A673 (cell line): ENCODE measurements at regions not wholly inside any gene's neighbourhood (a gene's known extent, or its start where the extent isn't known, plus 50 kb on each side); places are given as distances from the start of the nearest gene placed in this dataset.
"Not testable (repeated sequence)": the region's sequence is repeated elsewhere in the genome, so short reads cannot be mapped to it uniquely, and the experiment has no call there.

Source experiments
- BruUV-seq: library from RNA; stranded (reverse); fragments of 400-500 nt; replicated peaks from 2 replicates; lab custom pipeline; 2021; lab: Mats Ljungman, UMichigan
- CTCF ChIA-PET: fragments of 300-600 bp; sonication (Branson Sonifier 250); formaldehyde crosslinking; loops from one replicate; lab custom pipeline; 2022; ENCODE audit warnings: antibody characterized with exemption; lab: Charles Lee
- POLR2A ChIA-PET: fragments of 300-600 bp; sonication (Branson Sonifier 250); formaldehyde crosslinking; loops from one replicate; lab custom pipeline; 2022; ENCODE audit warnings: antibody characterized with exemption; ENCODE audit not compliant: low non-redundant PET; lab: Charles Lee
- DNase-seq: peaks from one replicate; pipeline ENCODE4 v3.0.0-alpha.2; 2015; ENCODE audit warnings: low spot score
- H3K27ac ChIP-seq: fragments of 200-600 bp; sonication (generic); 2 replicates; pipeline ENCODE4 v1.5.1; 2016; ENCODE audit warnings: mixed run types, low read depth, mild to moderate bottlenecking, mixed read lengths, antibody characterized with exemption, low read length; ENCODE audit not compliant: poor library complexity, severe bottlenecking
- H3K27me3 ChIP-seq: fragments of 200-600 bp; sonication (generic); replicated peaks from 2 replicates; pipeline ENCODE4 v1.6.1; 2017; ENCODE audit warnings: mixed run types, low read depth, mild to moderate bottlenecking, mixed read lengths, antibody characterized with exemption, low read length; ENCODE audit not compliant: insufficient read depth, poor library complexity
- H3K36me3 ChIP-seq: fragments of 200-600 bp; sonication (generic); 2 replicates; pipeline ENCODE4 v1.6.1; 2016; ENCODE audit warnings: mixed run types, mild to moderate bottlenecking, mixed read lengths, antibody characterized with exemption, low read length; ENCODE audit not compliant: insufficient read depth, poor library complexity, severe bottlenecking
- H3K4me1 ChIP-seq: fragments of 200-600 bp; sonication (generic); 2 replicates; pipeline ENCODE4 v1.6.1; 2017; ENCODE audit warnings: mixed run types, mild to moderate bottlenecking, mixed read lengths, antibody characterized with exemption, low read length; ENCODE audit not compliant: insufficient read depth, poor library complexity, severe bottlenecking
- H3K4me3 ChIP-seq: fragments of 200-600 bp; sonication (generic); 2 replicates; pipeline ENCODE4 v1.5.1; 2016; ENCODE audit warnings: low read depth, mixed run types, mild to moderate bottlenecking, mixed read lengths, low read length; ENCODE audit not compliant: poor library complexity, severe bottlenecking
- H3K9me3 ChIP-seq: fragments of 200-600 bp; sonication (generic); 2 replicates; pipeline ENCODE4 v1.6.1; 2016; ENCODE audit warnings: mixed run types, low read depth, mild to moderate bottlenecking, mixed read lengths, antibody characterized with exemption, low read length; ENCODE audit not compliant: poor library complexity, severe bottlenecking
- EZH2 ChIP-seq: fragments of 200-600 bp; sonication (generic); IDR thresholded peaks from 2 replicates; pipeline ENCODE4 v1.6.1; 2017; ENCODE audit warnings: borderline replicate concordance, low read depth, mild to moderate bottlenecking, mixed read lengths, antibody characterized with exemption, low read length; ENCODE audit not compliant: poor library complexity, severe bottlenecking
- intact Hi-C: fragments of 100-400 bp; cut with micrococcal nuclease; formaldehyde crosslinking; loops from one replicate; pipeline ENCODE4 v1.10.0; 2022; ENCODE audit not compliant: unreplicated experiment
- TF ChIP-seq, protein P1 (sequence below): fragments of 300-800, 200-600 bp; sonication (generic); conservative IDR thresholded peaks from 2 replicates; pipeline ENCODE4 v1.5.1; 2017; ENCODE audit warnings: low read depth, mild to moderate bottlenecking, antibody characterized with exemption, low read length, moderate library complexity, mixed read lengths

DNA sequence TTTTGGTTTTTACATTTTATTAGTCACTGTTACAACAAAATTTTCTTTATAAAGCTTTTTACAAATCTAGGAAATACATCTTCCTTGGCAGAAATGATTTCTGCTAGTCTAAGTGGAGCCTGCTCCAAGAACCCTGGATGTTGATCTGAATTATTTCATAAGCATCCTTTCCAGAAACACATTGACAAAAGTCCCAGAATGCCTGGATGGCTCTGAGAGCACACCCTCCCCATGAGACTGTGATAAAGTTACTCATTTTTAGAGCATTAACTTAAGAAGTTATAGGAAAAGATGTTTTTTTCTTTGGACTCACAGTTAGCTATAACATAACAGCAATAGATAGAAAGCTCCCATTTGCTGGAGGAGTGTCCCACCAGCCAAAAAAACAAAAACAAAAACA, 559.6 kb upstream of the SPRY2 start:
- Histone ChIP-seq H3K9me3 (no peaks in the 10 kb centered on the region), H3K4me1 (no peaks in the 10 kb centered on the region), H3K27ac (no peak overlapping the region), H3K27me3 (no peaks in the 10 kb centered on the region), H3K36me3 (no peaks in the 10 kb centered on the region), H3K4me3 (no peak overlapping the region)
- no TSS peak for BruUV-seq
- TF ChIP-seq EZH2: no peak
- TF ChIP-seq, protein P1, sequence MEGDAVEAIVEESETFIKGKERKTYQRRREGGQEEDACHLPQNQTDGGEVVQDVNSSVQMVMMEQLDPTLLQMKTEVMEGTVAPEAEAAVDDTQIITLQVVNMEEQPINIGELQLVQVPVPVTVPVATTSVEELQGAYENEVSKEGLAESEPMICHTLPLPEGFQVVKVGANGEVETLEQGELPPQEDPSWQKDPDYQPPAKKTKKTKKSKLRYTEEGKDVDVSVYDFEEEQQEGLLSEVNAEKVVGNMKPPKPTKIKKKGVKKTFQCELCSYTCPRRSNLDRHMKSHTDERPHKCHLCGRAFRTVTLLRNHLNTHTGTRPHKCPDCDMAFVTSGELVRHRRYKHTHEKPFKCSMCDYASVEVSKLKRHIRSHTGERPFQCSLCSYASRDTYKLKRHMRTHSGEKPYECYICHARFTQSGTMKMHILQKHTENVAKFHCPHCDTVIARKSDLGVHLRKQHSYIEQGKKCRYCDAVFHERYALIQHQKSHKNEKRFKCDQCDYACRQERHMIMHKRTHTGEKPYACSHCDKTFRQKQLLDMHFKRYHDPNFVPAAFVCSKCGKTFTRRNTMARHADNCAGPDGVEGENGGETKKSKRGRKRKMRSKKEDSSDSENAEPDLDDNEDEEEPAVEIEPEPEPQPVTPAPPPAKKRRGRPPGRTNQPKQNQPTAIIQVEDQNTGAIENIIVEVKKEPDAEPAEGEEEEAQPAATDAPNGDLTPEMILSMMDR: no peak
- ChIA-PET CTCF (no interaction called here), POLR2A (no interaction called here)
- no peak for DNase-seq
- intact Hi-C loops: no loop called here

- intact Hi-C loops, BruUV-seq, H3K4me1 ChIP-seq, DNase-seq, H3K9me3 ChIP-seq, H3K27ac ChIP-seq, CTCF ChIA-PET, H3K4me3 ChIP-seq, POLR2A ChIA-PET, H3K27me3 ChIP-seq, H3K36me3 ChIP-seq: not testable (repeated sequence)
These were observed 556.7 kb upstream of the SPRY2 start for GRCh38 chr13:80897641-80898040.

- Histone ChIP-seq H3K4me3 (no peak overlapping the region), H3K36me3 (no peaks in the 10 kb centered on the region), H3K27me3 (no peaks in the 10 kb centered on the region), H3K4me1 (no peaks in the 10 kb centered on the region), H3K9me3 (no peaks in the 10 kb centered on the region), H3K27ac (no peak overlapping the region)
- no TSS peak for BruUV-seq
- DNase-seq: no peak
- ChIA-PET POLR2A (no interaction called here), CTCF (no interaction called here)
- intact Hi-C loops: no loop called here
- TF ChIP-seq, protein P1: no peak
- TF ChIP-seq EZH2: no peak
These were observed 554.0 kb upstream of the SPRY2 start for GRCh38 chr13:80894917-80895316.

DNA sequence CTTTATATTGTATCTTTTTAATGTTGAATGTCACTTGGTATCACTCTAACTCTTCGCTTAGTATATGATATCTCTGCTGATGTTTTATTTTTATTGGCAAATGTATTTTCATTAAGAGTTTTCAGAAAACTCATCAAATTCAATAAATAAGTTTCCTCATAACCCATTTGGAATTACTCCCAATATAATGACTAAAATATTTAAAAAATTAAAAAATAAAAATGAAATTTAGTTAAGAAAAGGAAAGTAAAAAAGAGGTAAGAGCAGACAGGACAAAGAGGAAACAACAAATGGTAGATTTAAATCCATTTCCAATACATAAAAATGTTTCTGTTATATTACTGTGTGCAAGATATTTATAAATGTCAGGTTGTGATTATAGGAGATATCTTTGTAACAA, 548.9 kb upstream of the SPRY2 start:
- Histone ChIP-seq H3K27ac (no peak overlapping the region), H3K27me3 (no peaks in the 10 kb centered on the region), H3K9me3 (no peaks in the 10 kb centered on the region), H3K4me3 (no peak overlapping the region), H3K4me1 (no peaks in the 10 kb centered on the region), H3K36me3 (no peaks in the 10 kb centered on the region)
- ChIA-PET CTCF (no interaction called here), POLR2A (no interaction called here)
- no TSS peak for BruUV-seq
- TF ChIP-seq EZH2: no peak
- TF ChIP-seq, protein P1: no peak
- DNase-seq: no peak
- intact Hi-C loops: no loop called here
